MM.1S (cell line): ENCODE measurements at regions not wholly inside any gene's neighbourhood (a gene's known extent, or its start where the extent isn't known, plus 50 kb on each side); places are given as distances from the start of the nearest gene placed in this dataset.

Source experiments
- CTCF ChIP-seq: fragments of 300-600 bp; sonication (generic); IDR thresholded peaks from 2 replicates; pipeline ENCODE4 v1.5.1; 2016; ENCODE audit warnings: antibody characterized with exemption, low read length, mixed read lengths
- EZH2 ChIP-seq: fragments of 300-600 bp; sonication (generic); optimal IDR thresholded peaks from 2 replicates; pipeline ENCODE3; 2017; ENCODE audit warnings: low read depth, mild to moderate bottlenecking, antibody characterized with exemption, low read length, mixed read lengths

- TF ChIP-seq CTCF (no peak), EZH2 (no peak)
These were observed 291.3 kb downstream of the ETNK1 start for GRCh38 chr12:22916241-22916640.
